ENCODE measurements at regions not wholly inside any gene's neighbourhood (a gene's known extent, or its start where the extent isn't known, plus 50 kb on each side); places are given as distances from the start of the nearest gene placed in this dataset.

DNA sequence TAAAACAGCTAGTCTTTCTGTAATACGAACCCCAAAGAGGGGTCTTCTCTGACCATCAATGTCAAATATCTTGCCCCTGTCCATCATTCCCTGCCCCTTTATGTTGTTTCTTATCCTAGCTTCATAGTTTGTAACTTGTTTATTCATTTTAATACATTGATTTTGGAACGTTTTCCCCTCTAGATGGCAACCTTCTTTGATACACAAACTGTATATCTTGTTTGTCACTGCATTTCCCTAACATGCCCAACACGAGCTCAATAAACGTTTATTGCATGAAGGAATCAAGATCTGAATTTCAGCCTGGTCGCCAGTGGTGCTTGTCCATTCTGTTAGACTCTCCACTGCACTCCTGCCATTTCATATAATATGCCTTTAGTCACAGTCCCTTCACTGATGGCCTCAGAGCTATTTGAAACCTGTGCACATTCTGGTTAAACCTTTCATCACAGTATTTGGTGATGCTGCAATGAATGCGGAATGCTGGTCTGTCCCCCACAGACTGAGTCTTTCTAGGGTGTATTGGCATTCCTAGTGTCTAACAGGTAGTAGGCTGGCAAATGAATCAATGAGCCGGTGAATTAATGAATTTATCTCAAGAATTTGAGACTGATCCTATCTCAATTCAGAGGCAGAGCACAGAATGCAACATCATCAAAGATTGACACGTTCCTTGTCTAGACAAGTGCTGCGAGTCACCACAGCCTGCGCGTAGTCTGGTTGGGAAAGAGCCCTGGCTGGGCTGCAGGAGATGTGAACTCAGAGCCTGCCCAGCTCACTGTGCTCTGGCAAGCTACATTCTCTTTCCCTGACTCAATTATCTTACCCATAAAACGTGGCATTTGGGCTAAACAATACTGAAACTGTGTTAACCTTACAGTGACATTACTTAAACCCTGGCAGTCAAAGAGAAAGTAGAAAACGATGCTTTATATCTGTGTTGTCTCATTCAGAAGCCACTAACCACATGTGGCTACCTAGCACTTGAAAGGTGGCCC is 55.2 kb upstream of the FRMD4A start:
- DNase-seq (ENCODE audit: low read depth): peak; percentile 73
- H3K4me3 ChIP-seq (ENCODE audit: control insufficient read depth, low read depth, low read length): no peak overlapping the region
- TF ChIP-seq CTCF (conservative IDR thresholded peaks at IDR 0.05; ENCODE audit: control insufficient read depth, insufficient read depth, low read depth, low read length): peak; percentile 24

GRCh38 chr10:14384915-14385314 is 54.2 kb upstream of the FRMD4A start:
- TF ChIP-seq CTCF (conservative IDR thresholded peaks at IDR 0.05; ENCODE audit: control insufficient read depth, insufficient read depth, low read depth, low read length): no peak
- no peak for DNase-seq (ENCODE audit: low read depth)
- no peak overlapping the region for H3K4me3 ChIP-seq (ENCODE audit: control insufficient read depth, low read depth, low read length)

GRCh38 chr10:14384116-14384730 is 53.5 kb upstream of the FRMD4A start:
- no peak for TF ChIP-seq CTCF (conservative IDR thresholded peaks at IDR 0.05; ENCODE audit: control insufficient read depth, insufficient read depth, low read depth, low read length)
- H3K4me3 ChIP-seq (ENCODE audit: control insufficient read depth, low read depth, low read length): no peak overlapping the region
- DNase-seq (ENCODE audit: low read depth): no peak

- no peak overlapping the region for H3K4me3 ChIP-seq (ENCODE audit: control insufficient read depth, low read depth, low read length)
- TF ChIP-seq CTCF (conservative IDR thresholded peaks at IDR 0.05; ENCODE audit: control insufficient read depth, insufficient read depth, low read depth, low read length): no peak
- DNase-seq (ENCODE audit: low read depth): no peak
Observed at GRCh38 chr10:14383266-14383665, 52.5 kb upstream of the FRMD4A start.

GRCh38 chr10:14382531-14382930 is 51.8 kb upstream of the FRMD4A start:
- no peak for TF ChIP-seq CTCF (conservative IDR thresholded peaks at IDR 0.05; ENCODE audit: control insufficient read depth, insufficient read depth, low read depth, low read length)
- DNase-seq (ENCODE audit: low read depth): no peak

DNA sequence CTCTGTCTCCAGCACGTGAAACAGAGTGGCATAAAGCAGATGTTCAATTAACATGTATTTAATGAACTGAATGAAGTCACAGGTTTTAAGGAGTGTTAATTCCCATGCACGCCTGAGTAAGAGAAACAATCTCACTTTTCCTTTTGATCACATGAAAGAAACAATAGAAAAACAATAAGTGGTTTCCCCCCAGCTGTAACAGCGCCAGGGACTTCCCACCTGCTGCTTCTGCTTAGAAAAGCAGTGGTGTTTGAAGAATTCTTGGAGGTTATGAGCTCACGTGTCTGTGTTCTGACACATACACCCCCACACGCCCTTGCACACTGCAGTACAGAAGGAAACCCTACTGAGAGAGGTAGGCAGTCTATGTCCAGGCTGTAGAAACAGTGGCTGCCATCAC is 51.3 kb upstream of the FRMD4A start:
- H3K4me3 ChIP-seq (ENCODE audit: control insufficient read depth, low read depth, low read length): no peak overlapping the region
- DNase-seq (ENCODE audit: low read depth): no peak
- no peak for TF ChIP-seq CTCF (conservative IDR thresholded peaks at IDR 0.05; ENCODE audit: control insufficient read depth, insufficient read depth, low read depth, low read length)

More at GRCh38 chr10:14382531-14382930, 51.8 kb upstream of the FRMD4A start:
- H3K4me3 ChIP-seq (ENCODE audit: control insufficient read depth, low read depth, low read length): no peak overlapping the region

Measured in fibroblast of mammary gland (primary cell).